ENCODE measurements at regions not wholly inside any gene's neighbourhood (a gene's known extent, or its start where the extent isn't known, plus 50 kb on each side); places are given as distances from the start of the nearest gene placed in this dataset.

GRCh38 chr2:65487404-65487803 lies 55.0 kb upstream of the SPRED2 start:
- no peak overlapping the region for H3K4me3 Mint-ChIP-seq
- H3K27ac Mint-ChIP-seq: no peak overlapping the region
- DNase-seq: no peak
- H3K9me3 Mint-ChIP-seq: peaks cover 0 to 10% (median 0%) of the 10 kb centered on the region in 6 donors
- peaks cover 3 to 6% (median 4%) of the 10 kb centered on the region in 3 donors for H3K27me3 Mint-ChIP-seq (ENCODE audit: low read depth in 3 of 3)
- peaks cover 0 to 3% (median 0%) of the 10 kb centered on the region in 3 donors for H3K36me3 Mint-ChIP-seq
- no peaks in the 10 kb centered on the region for H3K4me1 Mint-ChIP-seq

GRCh38 chr2:65486802-65487201 lies 54.4 kb upstream of the SPRED2 start:
- Mint-ChIP-seq H3K4me3 (no peak overlapping the region), H3K27ac (no peak overlapping the region), H3K4me1 (no peaks in the 10 kb centered on the region), H3K9me3 (peaks cover 0 to 10% (median 0%) of the 10 kb centered on the region in 6 donors), H3K36me3 (peaks cover 0 to 3% (median 0%) of the 10 kb centered on the region in 3 donors), H3K27me3 (ENCODE audit: low read depth in 3 of 3) (peaks cover 3 to 6% (median 4%) of the 10 kb centered on the region in 3 donors)
- no peak for DNase-seq

DNA sequence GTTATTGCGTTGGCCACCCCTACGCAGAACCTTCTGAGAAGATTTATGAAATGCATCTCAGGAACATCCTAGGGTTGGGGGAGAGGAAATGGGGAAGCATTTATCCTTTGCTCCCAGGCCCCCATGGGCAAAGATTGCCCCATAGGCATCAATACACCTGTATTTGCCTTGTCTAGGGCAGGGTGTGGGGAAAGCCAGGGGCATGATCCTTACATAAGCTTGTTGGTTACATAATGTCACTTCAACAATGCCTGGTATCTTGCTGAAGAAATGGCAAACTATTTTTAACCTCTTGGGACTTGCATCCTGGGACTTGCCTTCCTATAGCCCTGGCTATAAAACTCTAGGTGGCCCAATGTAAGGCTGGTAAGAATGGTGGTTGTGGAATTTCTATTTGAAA lies 53.9 kb upstream of the SPRED2 start:
- peaks cover 0 to 3% (median 0%) of the 10 kb centered on the region in 3 donors for H3K36me3 Mint-ChIP-seq
- H3K27me3 Mint-ChIP-seq (ENCODE audit: low read depth in 3 of 3): peaks cover 3 to 6% (median 4%) of the 10 kb centered on the region in 3 donors
- peaks cover 0 to 10% (median 0%) of the 10 kb centered on the region in 6 donors for H3K9me3 Mint-ChIP-seq
- no peak overlapping the region for H3K4me3 Mint-ChIP-seq
- H3K27ac Mint-ChIP-seq: no peak overlapping the region
- DNase-seq: no peak
- no peaks in the 10 kb centered on the region for H3K4me1 Mint-ChIP-seq

- H3K4me1 Mint-ChIP-seq: no peaks in the 10 kb centered on the region
- peaks cover 0 to 10% (median 0%) of the 10 kb centered on the region in 6 donors for H3K9me3 Mint-ChIP-seq
- H3K27ac Mint-ChIP-seq: no peak overlapping the region
- DNase-seq: no peak
- H3K4me3 Mint-ChIP-seq: no peak overlapping the region
- peaks cover 3 to 6% (median 4%) of the 10 kb centered on the region in 3 donors for H3K27me3 Mint-ChIP-seq (ENCODE audit: low read depth in 3 of 3)
- peaks cover 0 to 3% (median 0%) of the 10 kb centered on the region in 3 donors for H3K36me3 Mint-ChIP-seq
Observed at GRCh38 chr2:65485839-65486238, 53.4 kb upstream of the SPRED2 start.

DNA sequence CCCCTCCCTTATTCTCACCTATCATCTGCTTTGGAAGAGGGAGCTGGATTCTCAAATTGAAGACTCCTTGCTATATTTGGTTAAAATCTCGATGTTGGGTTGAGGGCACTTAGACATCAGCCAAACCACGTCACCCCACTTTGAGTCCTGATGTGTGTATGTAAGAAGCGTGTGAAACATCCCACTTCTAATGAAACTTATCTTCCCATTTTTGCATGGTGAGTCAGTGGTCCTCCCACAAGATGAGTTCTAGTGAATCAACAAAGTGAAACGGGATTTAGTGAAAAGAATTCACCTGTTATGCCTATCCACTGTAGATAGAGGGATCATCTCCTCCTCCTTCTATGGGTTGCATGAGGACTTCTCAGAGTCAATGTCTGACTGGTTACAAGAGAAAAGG lies 51.4 kb upstream of the SPRED2 start:
- Mint-ChIP-seq H3K27ac (no peak overlapping the region), H3K4me3 (no peak overlapping the region), H3K36me3 (peaks cover 0 to 3% (median 0%) of the 10 kb centered on the region in 3 donors), H3K4me1 (no peaks in the 10 kb centered on the region), H3K27me3 (ENCODE audit: low read depth in 3 of 3) (peaks cover 4 to 7% (median 6%) of the 10 kb centered on the region in 3 donors), H3K9me3 (peaks cover 0 to 8% (median 0%) of the 10 kb centered on the region in 6 donors)
- no peak for DNase-seq

DNA sequence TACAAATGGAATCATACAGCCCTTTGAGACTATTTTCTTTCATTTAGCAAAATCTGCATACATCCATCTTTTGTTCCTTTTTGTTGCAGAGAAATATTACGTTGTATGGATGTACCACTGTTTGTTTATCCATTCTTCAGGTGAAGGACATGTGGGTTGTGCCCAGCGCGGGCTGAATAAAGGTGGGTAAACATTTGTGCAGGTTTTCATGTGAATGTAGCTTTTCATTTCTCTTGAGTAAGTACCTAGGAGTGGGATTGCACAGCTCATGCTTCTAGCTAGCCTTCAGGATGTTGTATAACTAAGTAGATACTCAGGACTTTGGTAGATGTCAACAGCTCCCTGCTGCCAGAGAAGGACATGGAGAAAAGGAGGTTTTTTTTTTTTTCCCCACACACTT lies 50.6 kb upstream of the SPRED2 start:
- no peak overlapping the region for H3K27ac Mint-ChIP-seq
- H3K27me3 Mint-ChIP-seq (ENCODE audit: low read depth in 3 of 3): peaks cover 0 to 8% (median 6%) of the 10 kb centered on the region in 3 donors
- H3K4me1 Mint-ChIP-seq: no peaks in the 10 kb centered on the region
- peaks cover 0 to 1% (median 0%) of the 10 kb centered on the region in 6 donors for H3K9me3 Mint-ChIP-seq
- no peak overlapping the region for H3K4me3 Mint-ChIP-seq
- DNase-seq: no peak
- no peaks in the 10 kb centered on the region for H3K36me3 Mint-ChIP-seq
